RWPE1 (cell line): ENCODE measurements at regions not wholly inside any gene's neighbourhood (a gene's known extent, or its start where the extent isn't known, plus 50 kb on each side); places are given as distances from the start of the nearest gene placed in this dataset.

Experiments
- CTCF ChIA-PET: fragments of 350-600 bp; sonication (Branson Sonifier 250); formaldehyde crosslinking; extraction: SDS; loops from one replicate; lab custom pipeline; 2021; lab: Yijun Ruan, JAX
- POLR2A ChIA-PET: fragments of 400-600 bp; formaldehyde crosslinking; extraction: SDS; loops from one replicate; lab custom pipeline; 2020; ENCODE audit warnings: antibody characterized with exemption; ENCODE audit not compliant: low non-redundant PET; lab: Yijun Ruan, JAX
- DNase-seq: peaks from one replicate; pipeline ENCODE4 v3.0.0; 2012; ENCODE audit warnings: low spot score
- H3K27ac ChIP-seq: fragments of 450-650 bp; 2 replicates; pipeline ENCODE4 v1.5.1; 2017
- TF ChIP-seq, protein P1 (sequence below): fragments of 450-650 bp; conservative IDR thresholded peaks from 2 replicates; pipeline ENCODE4 v1.5.1; 2017; ENCODE audit warnings: low read depth, mild to moderate bottlenecking

DNA sequence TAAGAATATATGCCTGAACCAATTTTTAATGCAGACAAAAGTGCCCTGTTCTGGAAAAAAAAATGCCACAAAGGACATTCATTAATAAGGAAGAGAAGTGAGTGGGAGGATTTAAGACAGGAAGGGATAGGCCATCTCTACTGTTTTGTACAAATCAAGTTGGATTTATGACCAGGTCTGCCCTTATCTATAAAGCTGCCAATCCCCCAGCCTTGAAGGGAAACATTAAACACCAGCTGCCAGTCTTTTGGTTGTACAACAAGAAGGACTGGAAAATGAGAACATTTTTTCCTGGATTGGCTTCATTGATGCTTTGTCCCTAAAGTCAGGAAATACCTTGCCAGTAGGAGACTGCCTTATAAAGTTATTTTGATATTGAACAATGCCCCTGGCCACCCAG is 444.0 kb downstream of the NPHP4 start:
- ChIA-PET CTCF (interaction anchor here (0.6 kb wide), 1 partner anchor 12 kb away, joined by 3 read pairs; no protein-coding TSS in a partner anchor), POLR2A (no interaction called here)
- DNase-seq: no peak
- TF ChIP-seq, protein P1, sequence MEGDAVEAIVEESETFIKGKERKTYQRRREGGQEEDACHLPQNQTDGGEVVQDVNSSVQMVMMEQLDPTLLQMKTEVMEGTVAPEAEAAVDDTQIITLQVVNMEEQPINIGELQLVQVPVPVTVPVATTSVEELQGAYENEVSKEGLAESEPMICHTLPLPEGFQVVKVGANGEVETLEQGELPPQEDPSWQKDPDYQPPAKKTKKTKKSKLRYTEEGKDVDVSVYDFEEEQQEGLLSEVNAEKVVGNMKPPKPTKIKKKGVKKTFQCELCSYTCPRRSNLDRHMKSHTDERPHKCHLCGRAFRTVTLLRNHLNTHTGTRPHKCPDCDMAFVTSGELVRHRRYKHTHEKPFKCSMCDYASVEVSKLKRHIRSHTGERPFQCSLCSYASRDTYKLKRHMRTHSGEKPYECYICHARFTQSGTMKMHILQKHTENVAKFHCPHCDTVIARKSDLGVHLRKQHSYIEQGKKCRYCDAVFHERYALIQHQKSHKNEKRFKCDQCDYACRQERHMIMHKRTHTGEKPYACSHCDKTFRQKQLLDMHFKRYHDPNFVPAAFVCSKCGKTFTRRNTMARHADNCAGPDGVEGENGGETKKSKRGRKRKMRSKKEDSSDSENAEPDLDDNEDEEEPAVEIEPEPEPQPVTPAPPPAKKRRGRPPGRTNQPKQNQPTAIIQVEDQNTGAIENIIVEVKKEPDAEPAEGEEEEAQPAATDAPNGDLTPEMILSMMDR: no peak
- no peak overlapping the region for H3K27ac ChIP-seq

DNA sequence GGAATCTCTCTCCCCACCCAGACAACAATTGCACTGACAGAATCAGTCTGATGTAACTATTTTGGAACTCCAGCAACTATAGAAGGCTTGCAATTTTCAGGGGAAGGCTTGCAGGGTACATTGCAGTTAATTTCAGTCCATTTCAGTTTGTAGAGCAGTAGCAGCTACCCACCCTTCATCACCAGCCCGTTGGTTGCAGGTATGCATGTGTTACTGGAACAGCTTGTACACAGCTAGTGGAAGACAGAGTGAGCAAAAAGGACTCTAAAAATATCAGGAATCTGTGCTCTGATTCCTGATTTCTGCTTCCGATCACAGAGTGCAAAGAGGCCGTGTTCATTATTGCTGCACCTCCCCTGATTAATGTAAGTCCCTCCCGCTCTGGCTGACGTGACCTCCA is 449.0 kb downstream of the NPHP4 start:
- CTCF ChIA-PET: no interaction called here
- POLR2A ChIA-PET: no interaction called here
- TF ChIP-seq, protein P1: no peak
- DNase-seq: no peak
- no peak overlapping the region for H3K27ac ChIP-seq

DNA sequence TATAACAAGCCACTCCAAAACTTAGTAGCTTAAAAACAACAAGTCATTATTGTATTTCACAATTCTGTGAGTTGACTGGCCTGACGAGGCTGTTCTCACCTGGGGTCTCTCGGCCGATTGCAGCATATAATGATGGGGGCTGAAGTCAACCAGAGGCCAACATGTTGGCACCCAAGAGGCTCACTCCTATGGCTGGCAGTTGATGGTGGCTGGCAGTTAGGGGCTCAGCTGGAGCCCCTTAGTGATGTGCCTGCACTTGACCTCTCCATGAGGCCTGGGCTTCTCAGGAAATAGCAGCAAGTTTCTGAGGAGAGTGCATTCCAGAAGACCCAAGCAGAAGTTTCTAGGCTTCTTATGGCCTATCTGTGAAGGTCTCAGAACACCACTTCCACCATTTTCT is 459.4 kb downstream of the NPHP4 start:
- TF ChIP-seq, protein P1: no peak
- H3K27ac ChIP-seq: no peak overlapping the region
- ChIA-PET CTCF (no interaction called here), POLR2A (no interaction called here)
- DNase-seq: no peak

DNA sequence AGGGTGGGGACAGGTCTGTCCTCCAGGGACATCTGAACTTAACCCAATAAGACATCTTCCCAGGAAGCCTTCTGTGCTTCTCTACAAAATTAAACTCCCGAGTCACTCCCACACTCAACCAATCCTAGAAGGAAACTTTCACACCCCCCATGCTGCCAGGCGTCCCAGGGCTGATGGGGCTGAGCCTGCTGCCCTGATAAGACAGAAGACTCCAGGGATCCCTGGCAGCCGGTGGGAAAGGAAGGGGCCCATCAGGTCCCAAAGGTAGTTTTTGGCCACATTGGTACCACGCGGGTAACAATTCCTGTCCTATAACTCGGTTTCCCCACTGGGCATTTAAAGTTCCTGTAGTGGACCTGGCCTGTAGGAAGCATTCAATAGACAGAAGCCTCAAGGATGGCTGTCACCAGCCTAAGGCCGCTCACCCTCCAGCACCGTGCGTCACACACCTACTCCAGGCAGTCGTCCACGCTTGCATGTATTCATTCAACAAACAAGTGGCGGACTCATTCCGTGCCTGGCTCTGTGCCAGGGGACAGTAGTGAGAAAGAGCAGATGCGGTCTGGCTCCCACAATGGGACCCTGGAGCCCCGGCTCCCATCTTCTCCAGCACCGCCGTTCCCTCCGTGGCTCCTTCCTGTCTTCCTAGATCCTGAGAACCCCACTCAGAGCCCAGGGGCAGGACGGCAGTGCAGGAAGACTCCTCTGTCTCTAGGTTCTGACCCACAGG is 465.2 kb downstream of the NPHP4 start:
- ChIA-PET CTCF (no interaction called here), POLR2A (no interaction called here)
- DNase-seq: no peak
- H3K27ac ChIP-seq: no peak overlapping the region
- TF ChIP-seq, protein P1: no peak

DNA sequence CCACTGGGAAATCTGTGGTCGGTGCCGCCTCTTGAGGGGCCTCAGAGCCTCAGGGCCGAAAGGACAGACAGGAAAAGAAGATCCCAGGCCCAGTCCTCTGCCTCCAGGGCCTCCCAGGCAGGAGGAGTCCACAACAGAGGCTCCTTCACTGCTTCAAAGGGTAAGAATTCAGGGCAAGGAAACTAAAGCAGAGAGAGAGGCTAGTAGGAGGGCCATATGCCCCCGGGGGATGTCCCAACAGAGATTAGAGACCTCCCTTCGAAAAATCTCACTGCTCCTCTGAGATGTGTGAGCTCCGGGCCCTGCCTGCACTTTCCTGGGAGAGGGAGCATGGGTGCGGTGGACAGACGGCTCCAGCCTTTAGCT is 465.9 kb downstream of the NPHP4 start:
- no peak overlapping the region for H3K27ac ChIP-seq
- no peak for DNase-seq
- CTCF ChIA-PET: no interaction called here
- POLR2A ChIA-PET: no interaction called here
- TF ChIP-seq, protein P1: no peak

DNA sequence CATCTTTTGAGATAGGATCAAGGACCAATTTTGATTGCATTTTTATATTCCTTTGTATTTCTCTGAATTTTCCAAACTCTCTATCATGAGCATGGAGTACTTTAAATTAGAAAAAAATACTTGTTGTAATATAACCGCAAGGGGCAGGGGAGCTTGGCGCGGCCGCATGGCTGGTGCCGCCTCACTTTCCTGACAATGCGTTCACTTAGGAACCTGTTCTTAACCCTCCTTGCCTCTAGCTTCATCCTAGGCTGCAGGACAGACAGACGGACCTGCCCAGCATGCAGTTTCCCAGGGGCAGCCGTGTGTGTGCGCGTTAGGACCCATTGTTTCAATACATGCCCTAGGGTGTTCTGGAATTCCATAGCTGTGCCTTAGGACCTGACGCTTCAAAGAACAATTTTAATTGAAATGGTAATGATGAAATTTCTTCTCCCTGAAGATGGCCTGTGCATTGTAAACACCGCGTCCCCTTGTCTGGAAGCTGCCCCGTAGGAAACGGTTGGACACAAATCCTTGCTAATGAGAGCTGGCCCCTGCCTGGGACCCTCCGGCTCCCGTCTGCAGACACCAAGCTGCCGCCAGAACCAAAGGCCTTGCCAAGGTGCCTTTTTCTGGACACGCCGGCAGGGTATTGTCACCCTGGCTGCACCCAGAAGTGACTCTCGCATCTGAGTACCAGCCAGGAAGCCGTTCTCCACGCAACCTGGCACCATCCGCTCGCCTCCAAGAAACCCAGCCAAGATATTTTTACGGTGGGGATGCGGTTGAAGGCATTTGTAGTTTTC is 466.4 kb downstream of the NPHP4 start:
- no peak for DNase-seq
- no peak overlapping the region for H3K27ac ChIP-seq
- TF ChIP-seq, protein P1: no peak
- ChIA-PET CTCF (interaction anchor here (0.7 kb wide), 1 partner anchor 11 kb away, joined by 5 read pairs; no protein-coding TSS in a partner anchor), POLR2A (no interaction called here)
